ENCODE measurements at regions not wholly inside any gene's neighbourhood (a gene's known extent, or its start where the extent isn't known, plus 50 kb on each side); places are given as distances from the start of the nearest gene placed in this dataset.

DNA sequence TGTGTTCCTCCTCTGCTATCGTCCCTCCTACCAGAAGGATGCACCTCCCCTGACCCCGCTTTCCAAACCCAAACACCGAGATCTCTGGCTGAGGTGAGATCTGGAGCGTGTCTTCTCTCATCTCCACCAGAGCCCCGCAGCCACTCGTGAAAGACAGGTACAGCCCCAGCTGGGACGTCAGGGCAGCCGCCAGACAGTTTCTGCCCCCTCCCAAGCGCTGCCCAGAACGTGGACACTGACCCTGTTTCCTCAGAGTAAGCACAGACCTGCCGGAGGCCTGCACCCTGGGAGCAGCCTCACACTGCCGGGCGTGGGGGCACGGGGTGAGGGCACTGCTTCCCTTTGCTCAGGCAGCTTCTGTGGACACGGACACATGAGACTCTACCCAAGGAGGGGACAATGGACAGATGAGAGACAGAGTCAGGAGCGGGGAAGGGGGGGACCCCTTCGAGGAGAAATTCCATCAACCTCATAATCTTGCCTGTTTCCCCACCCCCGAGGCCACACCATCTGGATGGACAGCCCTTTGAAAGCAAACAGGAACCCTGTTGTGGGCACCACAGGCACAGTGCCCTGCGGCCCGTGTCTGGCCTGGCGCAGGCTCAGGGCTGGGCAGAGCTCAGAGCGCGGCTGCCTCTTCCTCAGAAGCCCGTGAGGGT lies 210.6 kb downstream of the DLL1 start:
- TF ChIP-seq, protein P1, sequence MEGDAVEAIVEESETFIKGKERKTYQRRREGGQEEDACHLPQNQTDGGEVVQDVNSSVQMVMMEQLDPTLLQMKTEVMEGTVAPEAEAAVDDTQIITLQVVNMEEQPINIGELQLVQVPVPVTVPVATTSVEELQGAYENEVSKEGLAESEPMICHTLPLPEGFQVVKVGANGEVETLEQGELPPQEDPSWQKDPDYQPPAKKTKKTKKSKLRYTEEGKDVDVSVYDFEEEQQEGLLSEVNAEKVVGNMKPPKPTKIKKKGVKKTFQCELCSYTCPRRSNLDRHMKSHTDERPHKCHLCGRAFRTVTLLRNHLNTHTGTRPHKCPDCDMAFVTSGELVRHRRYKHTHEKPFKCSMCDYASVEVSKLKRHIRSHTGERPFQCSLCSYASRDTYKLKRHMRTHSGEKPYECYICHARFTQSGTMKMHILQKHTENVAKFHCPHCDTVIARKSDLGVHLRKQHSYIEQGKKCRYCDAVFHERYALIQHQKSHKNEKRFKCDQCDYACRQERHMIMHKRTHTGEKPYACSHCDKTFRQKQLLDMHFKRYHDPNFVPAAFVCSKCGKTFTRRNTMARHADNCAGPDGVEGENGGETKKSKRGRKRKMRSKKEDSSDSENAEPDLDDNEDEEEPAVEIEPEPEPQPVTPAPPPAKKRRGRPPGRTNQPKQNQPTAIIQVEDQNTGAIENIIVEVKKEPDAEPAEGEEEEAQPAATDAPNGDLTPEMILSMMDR (conservative IDR thresholded peaks at IDR 0.05; ENCODE audit: low read depth, low read length): no peak
- no peak overlapping the region for H3K4me3 ChIP-seq (ENCODE audit: low read length)
- DNase-seq (ENCODE audit: low read depth): no peak

DNA sequence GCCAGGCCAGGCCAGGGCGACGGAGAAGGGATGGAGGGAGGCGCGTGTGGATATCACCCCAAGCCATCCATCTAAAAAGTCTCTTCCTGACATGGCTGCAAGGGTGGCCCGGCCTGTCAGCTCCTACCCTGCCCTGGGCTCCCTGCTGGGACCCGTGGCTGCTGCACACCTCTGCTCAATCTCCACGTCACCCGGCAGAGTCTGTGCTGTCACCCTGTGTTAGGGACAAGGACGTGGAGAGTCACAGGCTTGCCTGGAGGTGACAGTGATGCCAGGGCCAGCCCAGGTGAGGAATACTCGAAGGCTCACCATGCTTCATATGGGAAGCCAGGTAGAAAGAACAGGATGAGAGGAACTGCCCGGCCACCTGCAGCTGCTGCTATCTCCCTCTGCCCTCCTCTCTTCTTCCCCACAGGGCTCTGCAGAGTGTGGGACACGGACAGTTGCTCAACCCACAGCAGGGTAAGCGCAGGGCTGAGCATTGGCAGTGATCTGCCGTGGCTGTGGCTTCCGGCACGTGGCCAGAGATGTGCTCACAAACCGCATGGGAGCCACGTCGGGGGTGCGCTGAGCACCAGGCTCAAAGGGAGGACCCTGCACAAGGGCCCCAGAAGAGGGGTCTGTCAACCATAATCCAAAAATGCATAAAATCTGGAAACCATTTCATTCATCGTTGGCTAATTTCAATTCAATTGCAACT lies 214.3 kb downstream of the DLL1 start:
- TF ChIP-seq, protein P1 (conservative IDR thresholded peaks at IDR 0.05; ENCODE audit: low read depth, low read length): no peak
- no peak overlapping the region for H3K4me3 ChIP-seq (ENCODE audit: low read length)
- no peak for DNase-seq (ENCODE audit: low read depth)

DNA sequence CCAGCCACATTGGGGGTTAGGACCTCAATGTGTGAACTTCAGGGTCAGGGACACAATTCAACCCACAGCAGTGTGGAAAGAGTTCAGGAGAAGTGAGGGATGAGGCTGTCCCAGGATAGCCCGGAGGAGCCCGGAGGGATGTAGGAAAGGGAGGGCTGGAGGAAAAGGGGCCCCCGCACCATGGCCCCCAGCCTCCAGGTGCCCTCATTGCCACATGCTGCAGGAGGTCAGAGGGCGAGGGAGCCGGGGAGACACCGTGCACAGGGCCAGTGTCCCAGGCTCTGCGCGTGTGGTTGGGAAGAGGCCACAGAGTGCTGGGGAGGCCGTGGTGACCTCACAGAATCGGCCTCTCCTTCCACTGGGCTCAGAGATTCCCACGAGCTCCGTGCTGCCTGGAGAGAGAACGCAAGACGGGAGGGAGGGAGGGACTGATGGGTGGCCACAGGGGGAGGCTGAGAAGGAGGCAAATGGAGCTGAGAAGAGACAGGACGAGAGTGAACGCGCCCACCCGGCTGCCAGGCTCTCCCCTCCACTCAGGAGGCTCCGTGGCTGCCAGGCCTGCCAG lies 215.1 kb downstream of the DLL1 start:
- DNase-seq (ENCODE audit: low read depth): no peak
- H3K4me3 ChIP-seq (ENCODE audit: low read length): no peak overlapping the region
- TF ChIP-seq, protein P1 (conservative IDR thresholded peaks at IDR 0.05; ENCODE audit: low read depth, low read length): no peak

DNA sequence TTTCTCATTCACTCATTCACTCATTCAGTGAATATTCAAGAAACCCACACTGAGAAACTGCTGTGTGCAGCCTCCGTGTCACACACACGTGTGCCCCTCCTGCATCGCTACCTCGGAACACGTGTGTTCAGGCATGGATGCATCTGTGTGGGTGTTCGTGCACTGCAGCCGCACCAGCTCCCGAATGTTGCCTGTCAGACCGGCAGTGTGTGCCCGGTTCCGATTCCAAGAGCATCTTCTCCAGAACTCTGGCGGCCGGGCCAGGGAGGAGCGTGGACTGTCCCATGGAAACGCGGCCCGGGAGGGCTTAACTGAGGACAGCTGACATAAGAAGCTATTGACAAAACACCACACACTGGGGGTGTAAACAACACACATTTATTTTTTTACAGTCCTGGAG lies 216.0 kb downstream of the DLL1 start:
- TF ChIP-seq, protein P1 (conservative IDR thresholded peaks at IDR 0.05; ENCODE audit: low read depth, low read length): no peak
- no peak overlapping the region for H3K4me3 ChIP-seq (ENCODE audit: low read length)
- DNase-seq (ENCODE audit: low read depth): no peak

DNA sequence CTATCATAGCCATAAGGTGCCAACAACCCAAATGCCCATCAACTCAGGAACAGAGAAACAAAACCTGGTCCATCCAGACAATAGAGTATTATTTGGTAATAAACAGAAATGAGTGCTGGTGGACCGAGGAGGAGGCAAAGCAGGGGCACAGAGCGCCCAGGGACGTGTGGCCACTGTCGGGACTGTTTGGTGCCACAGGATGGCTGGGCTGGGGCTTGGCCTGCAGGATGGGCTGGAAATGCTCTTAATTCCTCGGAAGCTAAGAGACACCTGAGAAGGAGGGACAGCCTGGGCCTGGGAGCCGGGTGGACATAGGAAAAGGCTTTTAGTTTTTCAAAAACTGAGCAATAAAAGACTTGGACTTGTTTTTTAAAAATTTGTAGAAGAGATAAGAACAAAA lies 216.4 kb downstream of the DLL1 start:
- TF ChIP-seq, protein P1 (conservative IDR thresholded peaks at IDR 0.05; ENCODE audit: low read depth, low read length): no peak
- no peak for DNase-seq (ENCODE audit: low read depth)
- H3K4me3 ChIP-seq (ENCODE audit: low read length): no peak overlapping the region

DNA sequence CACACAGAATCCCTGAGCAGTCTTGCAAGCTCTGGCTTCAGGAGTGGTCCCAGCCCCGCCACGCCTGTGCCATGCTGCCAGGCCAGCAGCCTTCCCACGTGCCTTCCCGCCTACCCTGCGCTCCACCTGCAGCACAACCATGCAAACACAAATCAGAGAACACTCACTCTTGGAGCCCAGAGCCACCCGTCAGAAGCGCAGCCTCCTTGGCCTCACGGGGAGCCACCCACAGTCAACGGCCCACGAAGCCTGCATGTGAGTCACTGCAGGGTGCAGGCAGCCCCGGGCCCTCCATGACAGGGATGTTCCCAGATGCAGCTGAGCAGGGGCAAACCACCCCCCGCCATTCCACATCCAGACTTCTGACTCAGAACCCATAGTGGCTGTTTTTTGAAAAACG lies 217.0 kb downstream of the DLL1 start:
- TF ChIP-seq, protein P1 (conservative IDR thresholded peaks at IDR 0.05; ENCODE audit: low read depth, low read length): no peak
- no peak for DNase-seq (ENCODE audit: low read depth)
- no peak overlapping the region for H3K4me3 ChIP-seq (ENCODE audit: low read length)

DNA sequence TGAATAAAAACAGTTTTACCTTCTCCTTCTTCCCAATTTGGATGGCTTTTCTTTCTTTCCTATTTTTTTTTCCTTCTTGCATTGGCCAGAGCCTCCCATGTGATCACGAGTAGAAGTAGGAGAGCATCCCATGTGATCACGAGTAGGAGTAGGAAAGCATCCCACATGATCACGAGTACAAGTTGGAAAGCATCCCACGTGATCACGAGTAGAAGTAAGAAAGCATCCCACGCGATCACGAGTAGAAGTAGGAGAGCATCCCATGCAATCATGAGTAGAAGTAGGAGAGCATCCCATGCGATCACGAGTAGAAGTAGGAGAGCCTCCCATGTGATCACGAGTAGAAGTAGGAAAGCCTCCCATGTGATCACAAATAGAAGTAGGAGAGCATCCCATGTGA lies 218.6 kb downstream of the DLL1 start:
- DNase-seq (ENCODE audit: low read depth): no peak
- TF ChIP-seq, protein P1 (conservative IDR thresholded peaks at IDR 0.05; ENCODE audit: low read depth, low read length): no peak
- H3K4me3 ChIP-seq (ENCODE audit: low read length): no peak overlapping the region

Data from retinal pigment epithelial cell (primary cell).